ENCODE measurements at regions not wholly inside any gene's neighbourhood (a gene's known extent, or its start where the extent isn't known, plus 50 kb on each side); places are given as distances from the start of the nearest gene placed in this dataset.
A peak's percentile ranks its signal among the peaks of the same experiment; 100 is the strongest.
"Not testable (repeated sequence)": the region's sequence is repeated elsewhere in the genome, so short reads cannot be mapped to it uniquely, and the experiment has no call there.

- not testable (repeated sequence) for ATAC-seq, DNase-seq
Measured at GRCh38 chr6:167690167-167690922, 136.4 kb upstream of the AFDN start.

DNA sequence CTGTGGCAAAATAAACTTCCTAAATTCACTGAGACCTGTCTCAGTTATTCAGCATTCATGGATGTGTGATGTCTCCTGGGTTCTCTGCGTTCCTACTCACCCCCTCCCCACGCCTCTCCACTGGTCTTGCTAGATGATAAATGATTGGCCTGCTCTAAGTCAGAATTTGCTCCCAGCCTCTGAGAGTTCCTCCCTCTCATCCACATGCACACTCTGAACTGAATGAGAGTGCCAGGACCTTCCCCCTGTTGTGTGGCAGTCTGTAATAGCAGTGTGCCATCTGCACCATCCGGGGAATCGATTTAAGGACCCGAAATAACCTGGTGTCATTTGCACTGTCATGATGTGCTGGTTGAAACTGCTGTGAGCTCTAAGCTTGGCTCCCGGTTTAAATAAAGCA is 135.8 kb upstream of the AFDN start:
- no peak for DNase-seq
- ATAC-seq = no peak

- no peak for ATAC-seq
Measured at GRCh38 chr6:167691533-167692312, 135.0 kb upstream of the AFDN start.

DNA sequence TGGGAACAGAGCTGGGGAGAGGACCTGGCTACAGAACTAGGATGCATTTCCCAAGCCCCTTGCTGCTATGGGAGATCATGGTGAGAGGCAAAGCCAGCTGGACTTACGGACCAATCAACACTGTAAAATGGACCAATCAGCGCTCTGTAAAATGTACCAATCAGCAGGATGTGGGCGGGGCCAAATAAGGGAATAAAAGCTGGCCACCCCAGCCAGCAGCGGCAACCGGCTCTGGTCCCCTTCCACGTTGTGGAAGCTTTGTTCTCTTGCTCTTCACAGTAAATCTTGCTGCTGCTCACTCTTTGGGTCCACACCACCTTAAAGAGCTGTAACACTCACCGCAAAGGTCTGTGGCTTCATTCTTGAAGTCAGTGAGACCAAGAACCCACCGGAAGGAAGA is 133.2 kb upstream of the AFDN start:
- not testable (repeated sequence) for DNase-seq, ATAC-seq

More at GRCh38 chr6:167691533-167692312, 135.0 kb upstream of the AFDN start:
- no peak for DNase-seq

DNA sequence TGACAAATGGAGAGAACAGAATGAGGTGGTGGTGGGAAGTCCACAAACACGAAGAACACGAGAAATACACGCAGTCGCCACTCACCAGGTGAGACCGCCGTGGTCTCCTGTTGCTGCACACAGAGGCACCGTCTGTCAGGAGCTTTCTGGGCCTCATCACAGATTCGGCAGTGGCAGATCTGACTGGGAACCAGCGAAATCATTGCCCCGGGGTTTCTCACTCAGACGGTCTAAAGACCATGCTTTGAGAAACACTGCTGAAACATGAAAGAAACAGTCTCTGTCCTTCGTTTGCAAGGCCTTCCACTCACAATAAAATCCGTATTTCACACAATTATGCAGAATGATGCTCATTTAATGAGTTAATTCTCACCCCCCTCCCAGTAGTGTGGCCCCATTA is 130.9 kb upstream of the AFDN start:
- DNase-seq = no peak
- ATAC-seq = no peak

DNA sequence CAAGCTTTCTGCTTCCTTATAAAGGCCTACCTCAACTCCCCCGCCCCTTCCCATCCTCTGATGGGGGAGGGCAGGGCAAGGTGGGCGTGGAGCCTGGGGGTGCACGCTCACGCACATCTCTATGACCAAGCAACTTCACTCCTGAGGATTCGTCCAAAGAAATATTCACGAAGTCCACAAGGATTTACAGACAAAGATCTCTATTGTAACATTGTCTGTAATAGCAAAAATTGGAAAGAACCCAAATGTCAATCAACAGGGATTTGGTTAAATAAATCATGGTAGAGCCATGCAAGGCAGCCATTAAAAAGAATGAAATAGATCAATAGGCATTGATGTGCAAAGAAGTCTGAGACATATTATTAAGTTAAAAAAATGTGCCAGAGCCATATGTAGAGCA is 130.4 kb upstream of the AFDN start:
- no peak for ATAC-seq
- DNase-seq = no peak

DNA sequence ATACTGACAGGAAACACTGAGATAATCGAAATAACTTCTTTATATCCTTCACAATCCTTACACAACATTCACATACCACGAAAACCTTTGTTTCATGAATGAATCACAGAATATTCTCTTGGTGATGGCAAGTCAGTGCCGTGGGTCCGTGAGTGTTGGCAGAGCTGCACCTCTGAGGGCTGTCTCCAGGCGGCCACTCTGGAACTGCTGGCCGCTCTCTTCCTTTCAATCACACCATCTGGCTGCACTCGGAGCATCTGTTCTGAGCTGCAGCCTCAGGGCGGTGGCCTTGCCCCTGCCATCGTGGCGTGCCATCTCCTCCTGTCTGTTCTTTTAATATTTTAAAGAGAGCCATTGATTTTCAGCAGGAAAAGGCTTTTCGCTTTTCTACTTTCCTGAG is 129.4 kb upstream of the AFDN start:
- ATAC-seq = no peak
- no peak for DNase-seq

GRCh38 chr6:167698540-167698939 is 128.2 kb upstream of the AFDN start:
- no peak for ATAC-seq

GRCh38 chr6:167699141-167699931 is 127.4 kb upstream of the AFDN start:
- ATAC-seq (peak; percentile 92), DNase-seq (peak; percentile 66)

More at GRCh38 chr6:167698540-167698939, 128.2 kb upstream of the AFDN start:
- no peak for DNase-seq

GRCh38 chr6:167700199-167700598 is 126.5 kb upstream of the AFDN start:
- ATAC-seq = peak; percentile 22
- no peak for DNase-seq

- ATAC-seq (no peak), DNase-seq (no peak)
Measured at GRCh38 chr6:167701010-167701409, 125.7 kb upstream of the AFDN start.

GRCh38 chr6:167702241-167702827 is 124.4 kb upstream of the AFDN start:
- no peak for DNase-seq
- no peak for ATAC-seq

DNA sequence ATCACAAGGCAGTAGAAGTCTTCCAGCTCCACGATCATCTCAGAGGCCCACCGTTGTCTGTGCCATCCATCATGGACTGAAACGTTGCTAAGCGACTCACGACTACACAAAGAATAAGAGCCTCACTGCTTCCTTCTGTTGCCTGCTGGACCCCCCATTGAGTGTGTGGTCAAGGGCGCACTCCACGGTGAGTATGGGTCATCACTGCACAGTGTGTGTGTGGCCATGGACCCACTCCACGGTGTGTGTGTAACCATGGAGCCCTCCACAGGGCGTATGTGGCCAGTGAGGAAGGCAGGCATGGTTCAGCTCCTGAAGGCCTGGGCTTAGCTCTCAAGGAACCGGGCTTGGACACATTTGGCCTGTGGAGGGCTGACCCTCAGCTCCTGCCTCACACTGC is 123.4 kb upstream of the AFDN start:
- DNase-seq (no peak), ATAC-seq (no peak)

GRCh38 chr6:167703781-167704180 is 122.9 kb upstream of the AFDN start:
- ATAC-seq = no peak
- no peak for DNase-seq

GRCh38 chr6:167704396-167704901 is 122.3 kb upstream of the AFDN start:
- no peak for DNase-seq
- ATAC-seq = no peak

GRCh38 chr6:167705211-167705750 is 121.4 kb upstream of the AFDN start:
- no peak for DNase-seq

GRCh38 chr6:167706313-167707109 is 120.2 kb upstream of the AFDN start:
- DNase-seq = peak; percentile 71

More at GRCh38 chr6:167705211-167705750, 121.4 kb upstream of the AFDN start:
- ATAC-seq = no peak

GRCh38 chr6:167707686-167708500 is 118.8 kb upstream of the AFDN start:
- no peak for DNase-seq
- no peak for ATAC-seq

More at GRCh38 chr6:167706313-167707109, 120.2 kb upstream of the AFDN start:
- peak; percentile 92 for ATAC-seq

DNA sequence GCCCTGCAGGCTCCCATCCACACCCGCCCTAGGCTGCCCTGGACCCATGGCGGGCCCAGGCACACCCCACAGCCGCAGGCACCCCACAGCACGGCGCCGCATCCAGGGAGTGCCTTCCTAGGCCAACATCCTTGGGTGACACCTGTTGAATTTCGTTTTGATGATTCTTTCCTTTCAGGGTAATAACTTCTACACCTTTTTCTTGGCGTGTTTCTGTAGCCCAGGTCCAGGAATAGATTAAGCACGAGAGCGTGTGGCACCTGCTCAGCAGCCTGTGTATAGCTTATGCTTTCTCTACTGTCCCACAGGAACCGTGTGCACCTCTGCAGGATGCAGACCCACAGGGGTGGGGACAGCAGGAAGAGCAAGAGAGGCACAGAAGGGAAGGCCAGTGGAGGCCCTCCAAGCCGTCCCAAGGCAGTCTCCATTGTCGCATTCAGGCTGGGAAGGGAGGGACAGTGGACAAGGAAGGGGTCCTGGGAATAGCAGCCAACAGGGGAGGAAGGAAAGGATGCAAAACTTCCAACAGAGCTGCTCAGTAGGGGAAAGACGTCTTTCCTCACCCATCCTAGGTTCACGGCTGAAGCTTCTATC is 118.1 kb upstream of the AFDN start:
- no peak for ATAC-seq
- no peak for DNase-seq

Measured in stimulated activated naive CD8-positive, alpha-beta T cell treated with anti-CD3 and anti-CD28 coated beads, Interleukin-15, Interleukin-2, amounts not matched to agents 100 U/mL and 50 U/mL, for 24 hours (primary cell).